Vagina (tissue), 2 donors: ENCODE measurements at regions not wholly inside any gene's neighbourhood (a gene's known extent, or its start where the extent isn't known, plus 50 kb on each side); places are given as distances from the start of the nearest gene placed in this dataset.

Experiments used
- DNase-seq, 2 donors: peaks; one replicate each; pipeline ENCODE4 v3.0.0-alpha.2; 2017; ENCODE audit errors: extremely low spot score in 2 of 2
- H3K27ac ChIP-seq: fragments of 200-600 bp; sonication (generic); one replicate; pipeline ENCODE4 v1.5.1; 2019
- H3K27me3 ChIP-seq: fragments of 200-600 bp; sonication (generic); one replicate; pipeline ENCODE4 v1.5.1; 2019
- H3K36me3 ChIP-seq, 2 donors: fragments of 200-600 bp; sonication (generic); one replicate each; pipeline ENCODE4 v1.5.1; 2017 to 2019
- H3K4me1 ChIP-seq: fragments of 200-600 bp; sonication (generic); one replicate; pipeline ENCODE4 v1.5.1; 2019
- H3K4me3 ChIP-seq, 2 donors: fragments of 200-600 bp; sonication (generic); 1 replicate in 1 of 2; 2 replicates in 1 of 2; pipeline ENCODE4 v1.5.1; 2016 to 2019
- H3K9me3 ChIP-seq: fragments of 200-600 bp; sonication (generic); one replicate; pipeline ENCODE4 v1.5.1; 2019
- CTCF ChIP-seq, 3 experiments: fragments of 450-650 bp in 2 of 3; fragments of 200-600 bp in 1 of 3; sonication (generic) in 1 of 3; IDR thresholded peaks; one replicate each; pipeline ENCODE4 v1.5.1; 2017 to 2019; ENCODE audit warnings: antibody characterized with exemption in 3 of 3, mild to moderate bottlenecking in 2 of 3, moderate library complexity in 2 of 3
- POLR2A ChIP-seq, 2 donors: fragments of 450-650 bp; IDR thresholded peaks; one replicate each; pipeline ENCODE4 v1.6.1; 2017; ENCODE audit warnings: antibody characterized with exemption in 2 of 2, mild to moderate bottlenecking in 2 of 2, moderate library complexity in 2 of 2
- POLR2AphosphoS5 ChIP-seq, 2 donors: sonication (generic); formaldehyde crosslinking; IDR thresholded peaks; one replicate each; pipeline ENCODE4 v1.9.0; 2017; ENCODE audit warnings: antibody characterized with exemption in 2 of 2, mild to moderate bottlenecking in 2 of 2, low read depth in 1 of 2; ENCODE audit not compliant: insufficient read depth in 1 of 2
- intact Hi-C: fragments of 100-400 bp; cut with DNase I; formaldehyde crosslinking; loops from one replicate; pipeline ENCODE4 v1.15.1; 2023

- H3K4me3 ChIP-seq = no peak overlapping the region
- no peaks in the 10 kb centered on the region for H3K4me1 ChIP-seq
- H3K36me3 ChIP-seq = no peaks in the 10 kb centered on the region
- H3K9me3 ChIP-seq = no peaks in the 10 kb centered on the region
- no peak overlapping the region for H3K27ac ChIP-seq
- intact Hi-C loops = no loop called here
- no peak for DNase-seq
- TF ChIP-seq POLR2AphosphoS5 (IDR thresholded peaks at IDR 0.05; ENCODE audit: insufficient read depth in 1 of 2, low read depth in 1 of 2) (no peak), POLR2A (IDR thresholded peaks at IDR 0.05) (no peak), CTCF (IDR thresholded peaks at IDR 0.05) (no peak)
- H3K27me3 ChIP-seq = no peaks in the 10 kb centered on the region
Measured at GRCh38 chr2:66137606-66138130, 297.3 kb upstream of the MEIS1 start.

GRCh38 chr2:66134138-66134701 is 300.7 kb upstream of the MEIS1 start:
- H3K27me3 ChIP-seq = no peaks in the 10 kb centered on the region

GRCh38 chr2:66127656-66128055 is 307.3 kb upstream of the MEIS1 start:
- no peak for DNase-seq
- Histone ChIP-seq H3K27ac (no peak overlapping the region), H3K36me3 (no peaks in the 10 kb centered on the region), H3K27me3 (no peaks in the 10 kb centered on the region), H3K4me3 (no peak overlapping the region), H3K4me1 (no peaks in the 10 kb centered on the region), H3K9me3 (no peaks in the 10 kb centered on the region)
- TF ChIP-seq POLR2AphosphoS5 (IDR thresholded peaks at IDR 0.05; ENCODE audit: insufficient read depth in 1 of 2, low read depth in 1 of 2) (no peak), POLR2A (IDR thresholded peaks at IDR 0.05) (no peak), CTCF (IDR thresholded peaks at IDR 0.05) (no peak)
- intact Hi-C loops = no loop called here

More at GRCh38 chr2:66134138-66134701, 300.7 kb upstream of the MEIS1 start:
- no peak overlapping the region for H3K27ac ChIP-seq
- no peak for DNase-seq
- H3K9me3 ChIP-seq = no peaks in the 10 kb centered on the region
- no peak overlapping the region for H3K4me3 ChIP-seq
- TF ChIP-seq CTCF (IDR thresholded peaks at IDR 0.05) (no peak), POLR2AphosphoS5 (IDR thresholded peaks at IDR 0.05; ENCODE audit: insufficient read depth in 1 of 2, low read depth in 1 of 2) (no peak), POLR2A (IDR thresholded peaks at IDR 0.05) (no peak)
- H3K36me3 ChIP-seq = no peaks in the 10 kb centered on the region
- no peaks in the 10 kb centered on the region for H3K4me1 ChIP-seq
- intact Hi-C loops = no loop called here

GRCh38 chr2:66127061-66127460 is 307.9 kb upstream of the MEIS1 start:
- no peak for DNase-seq
- no peak overlapping the region for H3K4me3 ChIP-seq
- no peaks in the 10 kb centered on the region for H3K9me3 ChIP-seq
- no peaks in the 10 kb centered on the region for H3K27me3 ChIP-seq
- no peaks in the 10 kb centered on the region for H3K4me1 ChIP-seq
- no peaks in the 10 kb centered on the region for H3K36me3 ChIP-seq
- TF ChIP-seq POLR2A (IDR thresholded peaks at IDR 0.05) (no peak), POLR2AphosphoS5 (IDR thresholded peaks at IDR 0.05; ENCODE audit: insufficient read depth in 1 of 2, low read depth in 1 of 2) (no peak), CTCF (IDR thresholded peaks at IDR 0.05) (no peak)
- H3K27ac ChIP-seq = no peak overlapping the region
- intact Hi-C loops = no loop called here

GRCh38 chr2:66125951-66126350 is 309.0 kb upstream of the MEIS1 start:
- intact Hi-C loops = no loop called here
- Histone ChIP-seq H3K4me1 (no peaks in the 10 kb centered on the region), H3K4me3 (no peak overlapping the region), H3K27me3 (no peaks in the 10 kb centered on the region), H3K27ac (no peak overlapping the region), H3K36me3 (no peaks in the 10 kb centered on the region), H3K9me3 (no peaks in the 10 kb centered on the region)
- no peak for DNase-seq
- TF ChIP-seq POLR2AphosphoS5 (IDR thresholded peaks at IDR 0.05; ENCODE audit: insufficient read depth in 1 of 2, low read depth in 1 of 2) = no peak
- no peak for TF ChIP-seq POLR2A (IDR thresholded peaks at IDR 0.05)
- no peak for TF ChIP-seq CTCF (IDR thresholded peaks at IDR 0.05)
